Fibroblast of the aortic adventitia (primary cell): ENCODE measurements at regions not wholly inside any gene's neighbourhood (a gene's known extent, or its start where the extent isn't known, plus 50 kb on each side); places are given as distances from the start of the nearest gene placed in this dataset.

Source experiments
- DNase-seq: peaks from one replicate; pipeline ENCODE4 v3.0.0-alpha.2; 2010; ENCODE audit warnings: low read depth
- H3K4me3 ChIP-seq: 2 replicates; pipeline ENCODE4 v1.5.1; 2011; ENCODE audit warnings: low read depth, mild to moderate bottlenecking, control low read depth, low read length, moderate library complexity
- CTCF ChIP-seq: IDR thresholded peaks from 2 replicates; pipeline ENCODE4 v1.5.1; 2011; ENCODE audit warnings: mild to moderate bottlenecking, low read length, control low read depth, inconsistent platforms; ENCODE audit not compliant: insufficient read depth

GRCh38 chr1:30388386-30388785 is 335.0 kb downstream of the MATN1 start:
- H3K4me3 ChIP-seq = no peak overlapping the region
- DNase-seq = no peak
- TF ChIP-seq CTCF = no peak

- DNase-seq = no peak
- H3K4me3 ChIP-seq = no peak overlapping the region
- TF ChIP-seq CTCF = no peak
Observed at GRCh38 chr1:30386156-30386926, 337.0 kb downstream of the MATN1 start.

- TF ChIP-seq CTCF = no peak
- H3K4me3 ChIP-seq = no peak overlapping the region
Observed at GRCh38 chr1:30385246-30385995, 338.0 kb downstream of the MATN1 start.

GRCh38 chr1:30384286-30385245 is 338.8 kb downstream of the MATN1 start:
- DNase-seq = no peak
- no peak overlapping the region for H3K4me3 ChIP-seq
- no peak for TF ChIP-seq CTCF

More at GRCh38 chr1:30385246-30385995, 338.0 kb downstream of the MATN1 start:
- DNase-seq = no peak

GRCh38 chr1:30383221-30383711 is 340.1 kb downstream of the MATN1 start:
- no peak overlapping the region for H3K4me3 ChIP-seq

More at GRCh38 chr1:30383221-30383711, 340.1 kb downstream of the MATN1 start:
- no peak for DNase-seq
- no peak for TF ChIP-seq CTCF
